ENCODE measurements at regions not wholly inside any gene's neighbourhood (a gene's known extent, or its start where the extent isn't known, plus 50 kb on each side); places are given as distances from the start of the nearest gene placed in this dataset.
A peak's percentile ranks its signal among the peaks of the same experiment; 100 is the strongest.

- Histone ChIP-seq H3K4me1 (ENCODE audit: control insufficient read depth in 2 of 2, insufficient read depth in 2 of 2, low read length in 2 of 2) (peaks cover 14 to 15% of the 10 kb centered on the region in 2 donors), H3K36me3 (ENCODE audit: control insufficient read depth in 2 of 3, insufficient read depth in 3 of 3, low read length in 3 of 3) (no peaks in the 10 kb centered on the region), H3K9me3 (ENCODE audit: control insufficient read depth in 2 of 3, low read length in 3 of 3) (no peaks in the 10 kb centered on the region), H3K4me3 (ENCODE audit: low read length) (no peak overlapping the region), H3K27me3 (ENCODE audit: control insufficient read depth in 2 of 2, insufficient read depth in 2 of 2, low read length in 2 of 2) (no peaks in the 10 kb centered on the region), H3K27ac (ENCODE audit: low read depth, low read length) (no peak overlapping the region)
- ChIA-PET CTCF (no interaction called here), POLR2A (no interaction called here)
- ATAC-seq, result no peak
- DNase-seq, result no peak
- Mint-ChIP-seq H3K36me3 (peaks cover 0 to 30% (median 0%) of the 10 kb centered on the region in 5 donors), H3K27me3 (no peaks in the 10 kb centered on the region), H3K4me3 (no peak overlapping the region), H3K27ac (peak overlapping the region in 1 of 9 donors; percentile 20), H3K4me1 (peaks cover 17 to 47% (median 18%) of the 10 kb centered on the region in 7 donors), H3K9me3 (peaks cover 0 to 18% (median 0%) of the 10 kb centered on the region in 11 donors)
- intact Hi-C loops (cut with micrococcal nuclease), result no loop called here
Measured at GRCh38 chr5:54754420-54754819, 231.0 kb downstream of the ESM1 start.

- intact Hi-C loops (cut with micrococcal nuclease), result loop anchor here in 1 of 2 donors (1.0 kb wide), 1 partner anchor 9 kb away; no protein-coding TSS in a partner anchor
- H3K27ac ChIP-seq (ENCODE audit: low read depth, low read length), result no peak overlapping the region
- DNase-seq, result no peak
Measured at GRCh38 chr5:54753753-54754152, 231.6 kb downstream of the ESM1 start.

DNA sequence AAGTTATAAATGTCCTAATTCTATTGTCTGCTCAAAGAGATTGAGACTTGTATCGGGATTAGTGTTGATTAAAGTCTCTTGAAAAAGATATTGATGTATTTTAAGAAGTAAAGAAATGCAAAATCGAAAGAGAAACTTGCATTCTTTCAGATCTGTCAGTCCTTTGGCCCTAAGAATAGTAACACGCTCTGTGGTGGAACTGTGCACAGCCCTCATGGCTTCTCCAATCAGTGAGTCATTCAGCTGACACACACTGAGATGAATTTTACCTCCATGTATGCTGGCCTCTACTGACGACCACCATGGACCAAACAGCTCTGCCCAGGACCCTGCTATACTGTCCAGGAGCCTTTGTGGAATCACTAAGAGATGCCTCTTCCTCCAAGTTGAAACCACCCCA, 232.4 kb downstream of the ESM1 start:
- CTCF ChIA-PET, result no interaction called here
- H3K36me3 Mint-ChIP-seq, result peaks cover 0 to 30% (median 0%) of the 10 kb centered on the region in 5 donors
- ATAC-seq, result peak; percentile 75
- peaks cover 0 to 18% (median 0%) of the 10 kb centered on the region in 11 donors for H3K9me3 Mint-ChIP-seq
- POLR2A ChIA-PET, result no interaction called here
- H3K27me3 Mint-ChIP-seq, result no peaks in the 10 kb centered on the region
- H3K4me3 ChIP-seq (ENCODE audit: low read length), result no peak overlapping the region
- H3K4me1 Mint-ChIP-seq, result peaks cover 17 to 44% (median 18%) of the 10 kb centered on the region in 7 donors
- no peak overlapping the region for H3K27ac ChIP-seq (ENCODE audit: low read depth, low read length)
- peak overlapping the region in 1 of 10 donors; percentile 72 for H3K4me3 Mint-ChIP-seq
- H3K27ac Mint-ChIP-seq, result peak overlapping the region in 2 of 9 donors; percentile 16 to 83
- no peaks in the 10 kb centered on the region for H3K36me3 ChIP-seq (ENCODE audit: control insufficient read depth in 2 of 3, insufficient read depth in 3 of 3, low read length in 3 of 3)
- DNase-seq, result no peak
- H3K27me3 ChIP-seq (ENCODE audit: control insufficient read depth in 2 of 2, insufficient read depth in 2 of 2, low read length in 2 of 2), result no peaks in the 10 kb centered on the region
- peaks cover 14 to 15% of the 10 kb centered on the region in 2 donors for H3K4me1 ChIP-seq (ENCODE audit: control insufficient read depth in 2 of 2, insufficient read depth in 2 of 2, low read length in 2 of 2)
- intact Hi-C loops (cut with micrococcal nuclease), result loop anchor here in 1 of 2 donors (1.0 kb wide), 1 partner anchor 9 kb away; no protein-coding TSS in a partner anchor
- H3K9me3 ChIP-seq (ENCODE audit: control insufficient read depth in 2 of 3, low read length in 3 of 3), result no peaks in the 10 kb centered on the region

More at GRCh38 chr5:54753753-54754152, 231.6 kb downstream of the ESM1 start:
- no peak for ATAC-seq
- no peak overlapping the region for H3K4me3 Mint-ChIP-seq
- H3K36me3 ChIP-seq (ENCODE audit: control insufficient read depth in 2 of 3, insufficient read depth in 3 of 3, low read length in 3 of 3), result no peaks in the 10 kb centered on the region
- ChIA-PET POLR2A (no interaction called here), CTCF (interaction anchor here (0.7 kb wide), 1 partner anchor 15 kb away, joined by 3 read pairs; no protein-coding TSS in a partner anchor)
- H3K4me3 ChIP-seq (ENCODE audit: low read length), result no peak overlapping the region
- H3K4me1 ChIP-seq (ENCODE audit: control insufficient read depth in 2 of 2, insufficient read depth in 2 of 2, low read length in 2 of 2), result peaks cover 14 to 15% of the 10 kb centered on the region in 2 donors
- H3K27ac Mint-ChIP-seq, result peak overlapping the region in 1 of 9 donors; percentile 83
- H3K27me3 ChIP-seq (ENCODE audit: control insufficient read depth in 2 of 2, insufficient read depth in 2 of 2, low read length in 2 of 2), result no peaks in the 10 kb centered on the region
- H3K4me1 Mint-ChIP-seq, result peaks cover 17 to 44% (median 18%) of the 10 kb centered on the region in 7 donors
- H3K9me3 Mint-ChIP-seq, result peaks cover 0 to 18% (median 0%) of the 10 kb centered on the region in 11 donors
- H3K36me3 Mint-ChIP-seq, result peaks cover 0 to 30% (median 0%) of the 10 kb centered on the region in 5 donors
- no peaks in the 10 kb centered on the region for H3K9me3 ChIP-seq (ENCODE audit: control insufficient read depth in 2 of 3, low read length in 3 of 3)
- H3K27me3 Mint-ChIP-seq, result no peaks in the 10 kb centered on the region

DNA sequence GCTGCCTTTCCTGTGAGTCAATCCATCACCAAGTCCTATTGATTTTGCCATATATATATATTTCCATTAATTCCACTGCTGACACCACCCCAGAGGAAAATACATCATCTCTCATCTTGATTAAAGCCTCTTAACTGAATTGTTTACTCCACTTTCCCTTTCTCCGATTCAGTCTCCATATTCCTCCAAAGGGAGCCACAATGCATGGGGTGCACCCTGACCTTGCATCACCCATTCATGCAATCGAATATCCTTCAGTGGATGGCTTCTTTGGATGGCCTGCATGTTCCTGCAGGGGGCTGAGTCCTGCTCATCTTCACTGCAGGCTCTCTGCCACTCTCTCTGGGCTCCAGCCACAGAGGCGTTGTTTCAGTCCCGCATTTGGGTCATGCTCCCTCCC, 231.0 kb downstream of the SNX18 start:
- intact Hi-C loops (cut with micrococcal nuclease), result loop anchor here in 1 of 2 donors (5.0 kb wide), 1 partner anchor 436 kb away; the partner anchor contains the start of gene ARL15
- CTCF ChIA-PET, result no interaction called here

GRCh38 chr5:54746777-54747398, 229.3 kb downstream of the SNX18 start:
- ChIA-PET CTCF (no interaction called here), POLR2A (no interaction called here)
- no peaks in the 10 kb centered on the region for H3K27me3 Mint-ChIP-seq
- peaks cover 0 to 17% (median 0%) of the 10 kb centered on the region in 5 donors for H3K36me3 Mint-ChIP-seq
- intact Hi-C loops (cut with micrococcal nuclease), result loop anchor here in 1 of 2 donors (5.0 kb wide), 1 partner anchor 435 kb away; the partner anchor contains the start of gene ARL15
- no peaks in the 10 kb centered on the region for H3K36me3 ChIP-seq (ENCODE audit: control insufficient read depth in 2 of 3, insufficient read depth in 3 of 3, low read length in 3 of 3)
- H3K27ac Mint-ChIP-seq, result no peak overlapping the region
- peaks cover 11 to 35% of the 10 kb centered on the region in 2 donors for H3K4me1 ChIP-seq (ENCODE audit: control insufficient read depth in 2 of 2, insufficient read depth in 2 of 2, low read length in 2 of 2)
- no peak overlapping the region for H3K27ac ChIP-seq (ENCODE audit: low read depth, low read length)
- H3K4me3 Mint-ChIP-seq, result no peak overlapping the region
- peaks cover 10 to 39% (median 18%) of the 10 kb centered on the region in 7 donors for H3K4me1 Mint-ChIP-seq
- ATAC-seq (no peak), DNase-seq (no peak)
- peaks cover 0 to 10% (median 0%) of the 10 kb centered on the region in 11 donors for H3K9me3 Mint-ChIP-seq
- no peak overlapping the region for H3K4me3 ChIP-seq (ENCODE audit: low read length)
- H3K9me3 ChIP-seq (ENCODE audit: control insufficient read depth in 2 of 3, low read length in 3 of 3), result no peaks in the 10 kb centered on the region
- no peaks in the 10 kb centered on the region for H3K27me3 ChIP-seq (ENCODE audit: control insufficient read depth in 2 of 2, insufficient read depth in 2 of 2, low read length in 2 of 2)

More for the DNA sequence above, 231.0 kb downstream of the SNX18 start:
- no peak overlapping the region for H3K27ac Mint-ChIP-seq
- no peak overlapping the region for H3K4me3 Mint-ChIP-seq
- no peaks in the 10 kb centered on the region for H3K9me3 ChIP-seq (ENCODE audit: control insufficient read depth in 2 of 3, low read length in 3 of 3)
- ATAC-seq (no peak), DNase-seq (no peak)
- no peak overlapping the region for H3K4me3 ChIP-seq (ENCODE audit: low read length)
- no peaks in the 10 kb centered on the region for H3K36me3 ChIP-seq (ENCODE audit: control insufficient read depth in 2 of 3, insufficient read depth in 3 of 3, low read length in 3 of 3)
- no peaks in the 10 kb centered on the region for H3K27me3 Mint-ChIP-seq
- peaks cover 11 to 22% of the 10 kb centered on the region in 2 donors for H3K4me1 ChIP-seq (ENCODE audit: control insufficient read depth in 2 of 2, insufficient read depth in 2 of 2, low read length in 2 of 2)
- H3K36me3 Mint-ChIP-seq, result peaks cover 0 to 21% (median 0%) of the 10 kb centered on the region in 5 donors
- H3K4me1 Mint-ChIP-seq, result peaks cover 10 to 37% (median 15%) of the 10 kb centered on the region in 7 donors
- no peak overlapping the region for H3K27ac ChIP-seq (ENCODE audit: low read depth, low read length)
- H3K9me3 Mint-ChIP-seq, result peaks cover 0 to 10% (median 0%) of the 10 kb centered on the region in 11 donors
- no peaks in the 10 kb centered on the region for H3K27me3 ChIP-seq (ENCODE audit: control insufficient read depth in 2 of 2, insufficient read depth in 2 of 2, low read length in 2 of 2)
- POLR2A ChIA-PET, result interaction anchor here (1.1 kb wide), 1 partner anchor 21 kb away, joined by 3 read pairs; no protein-coding TSS in a partner anchor

- H3K4me1 ChIP-seq (ENCODE audit: control insufficient read depth in 2 of 2, insufficient read depth in 2 of 2, low read length in 2 of 2), result peaks cover 11 to 35% of the 10 kb centered on the region in 2 donors
- Mint-ChIP-seq H3K27me3 (no peaks in the 10 kb centered on the region), H3K4me1 (peaks cover 10 to 42% (median 18%) of the 10 kb centered on the region in 7 donors), H3K4me3 (no peak overlapping the region), H3K36me3 (peaks cover 0 to 16% (median 0%) of the 10 kb centered on the region in 5 donors), H3K27ac (no peak overlapping the region), H3K9me3 (peaks cover 0 to 9% (median 0%) of the 10 kb centered on the region in 11 donors)
- H3K27ac ChIP-seq (ENCODE audit: low read depth, low read length), result no peak overlapping the region
- no peaks in the 10 kb centered on the region for H3K27me3 ChIP-seq (ENCODE audit: control insufficient read depth in 2 of 2, insufficient read depth in 2 of 2, low read length in 2 of 2)
- no peaks in the 10 kb centered on the region for H3K36me3 ChIP-seq (ENCODE audit: control insufficient read depth in 2 of 3, insufficient read depth in 3 of 3, low read length in 3 of 3)
- DNase-seq (no peak), ATAC-seq (no peak)
- no peaks in the 10 kb centered on the region for H3K9me3 ChIP-seq (ENCODE audit: control insufficient read depth in 2 of 3, low read length in 3 of 3)
- POLR2A ChIA-PET, result no interaction called here
- intact Hi-C loops (cut with micrococcal nuclease), result loop anchor here in 1 of 2 donors (5.0 kb wide), 1 partner anchor 434 kb away; the partner anchor contains the start of gene ARL15
- no peak overlapping the region for H3K4me3 ChIP-seq (ENCODE audit: low read length)
- CTCF ChIA-PET, result no interaction called here
Measured at GRCh38 chr5:54746346-54746745, 228.8 kb downstream of the SNX18 start.
